Pancreas (tissue), 10 donors: ENCODE measurements at regions not wholly inside any gene's neighbourhood (a gene's known extent, or its start where the extent isn't known, plus 50 kb on each side); places are given as distances from the start of the nearest gene placed in this dataset.
"Not testable (repeated sequence)": the region's sequence is repeated elsewhere in the genome, so short reads cannot be mapped to it uniquely, and the experiment has no call there.

Source experiments
- ATAC-seq, 4 donors: fragments of 200-7000 bp; cut with Tn5 transposase; one replicate each; pipeline versions ENCODE4 v1.8.0 to v1.9.1; 2020; ENCODE audit warnings: mild to moderate bottlenecking in 4 of 4, moderate library complexity in 4 of 4
- DNase-seq, 6 donors: peaks; one replicate each; pipeline ENCODE4 v3.0.0-alpha.2; 2020
- FAIRE-seq: peaks from 2 replicates; lab custom pipeline; 2012; peaks lifted over from hg19 to GRCh38; lab: Jason Lieb, UNC
- H3K27ac ChIP-seq, 4 donors: fragments of 200-600 bp; sonication (generic); 1 replicate in 3 of 4; 2 replicates in 1 of 4; pipeline versions ENCODE4 v1.5.0 to v1.8.0; 2020
- H3K27me3 ChIP-seq, 4 donors: fragments of 200-600 bp; one replicate each; pipeline ENCODE4 v1.8.0; 2021
- H3K36me3 ChIP-seq, 3 donors: fragments of 200-600 bp; sonication (generic) in 1 of 3; one replicate each; pipeline versions ENCODE4 v1.5.0 to v1.8.0; 2020 to 2021
- H3K4me1 ChIP-seq, 3 donors: fragments of 200-600 bp; one replicate each; pipeline ENCODE4 v1.8.0; 2021
- H3K4me3 ChIP-seq, 4 donors: fragments of 200-600 bp; sonication (generic) in 2 of 4; one replicate each; pipeline versions ENCODE4 v1.5.0 to v1.8.0; 2020 to 2021
- H3K9me3 ChIP-seq, 4 donors: fragments of 200-600 bp; one replicate each; pipeline ENCODE4 v1.8.0; 2021
- WGBS, 2 donors: extraction: QIAGEN DNeasy Blood & Tissue Kit; methylation state at CpG; one replicate each; pipeline ENCODE4 v1.1.7; 2013; 5-methylcytosine and 5-hydroxymethylcytosine counted together
- intact Hi-C, 3 donors: fragments of 100-400 bp; cut with DNase I; formaldehyde crosslinking; loops; one replicate each; pipeline versions ENCODE4 v1.11.1 to v1.14.2; 2022
- TF ChIP-seq, protein P1 (sequence below), 4 donors: fragments of 200-600 bp; sonication (generic) in 3 of 4; IDR thresholded peaks; one replicate each; pipeline versions ENCODE4 v1.5.0 to v1.8.0; 2021; ENCODE audit warnings: antibody characterized with exemption in 4 of 4
- donor health status: healthy with polysubstance abuse.
- donor health status: DM: no; HTN: no; CAD: no; lungs with moderate emphysema.
- donor health status: DM: no; HTN: no; CAD: no.
- donor health status: control.
- donor health status: control.
- donor health status: Bipolar disorder and iron deficiency.
- donor health status: DM: yes; HTN: yes; CAD: no.
- donor health status: DM: no; HTN: no; CAD: no.
- donor health status: DM: no; HTN: no; CAD: no.
- donor health status: DM: yes; HTN: yes; CAD: no.

DNA sequence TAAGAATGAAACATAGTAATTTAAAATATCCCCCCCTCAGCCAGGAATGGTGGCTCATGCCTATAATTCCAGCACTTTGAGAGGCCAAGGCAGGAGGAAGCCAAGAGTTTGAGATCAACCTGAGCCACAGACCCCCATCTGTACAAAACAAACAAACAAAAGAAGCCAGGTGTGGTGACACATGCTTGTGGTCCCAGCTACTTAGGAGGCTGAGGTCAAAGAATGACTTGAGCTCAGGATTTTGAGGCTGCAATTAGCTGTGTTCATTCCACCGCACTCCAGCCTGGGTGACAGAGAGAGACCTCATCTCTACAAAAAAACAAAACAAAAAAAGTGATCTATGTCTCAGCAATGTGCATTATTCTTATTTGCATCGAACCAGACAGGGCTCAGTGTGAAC lies 800.8 kb downstream of the MCTP2 start:
- TF ChIP-seq, protein P1, sequence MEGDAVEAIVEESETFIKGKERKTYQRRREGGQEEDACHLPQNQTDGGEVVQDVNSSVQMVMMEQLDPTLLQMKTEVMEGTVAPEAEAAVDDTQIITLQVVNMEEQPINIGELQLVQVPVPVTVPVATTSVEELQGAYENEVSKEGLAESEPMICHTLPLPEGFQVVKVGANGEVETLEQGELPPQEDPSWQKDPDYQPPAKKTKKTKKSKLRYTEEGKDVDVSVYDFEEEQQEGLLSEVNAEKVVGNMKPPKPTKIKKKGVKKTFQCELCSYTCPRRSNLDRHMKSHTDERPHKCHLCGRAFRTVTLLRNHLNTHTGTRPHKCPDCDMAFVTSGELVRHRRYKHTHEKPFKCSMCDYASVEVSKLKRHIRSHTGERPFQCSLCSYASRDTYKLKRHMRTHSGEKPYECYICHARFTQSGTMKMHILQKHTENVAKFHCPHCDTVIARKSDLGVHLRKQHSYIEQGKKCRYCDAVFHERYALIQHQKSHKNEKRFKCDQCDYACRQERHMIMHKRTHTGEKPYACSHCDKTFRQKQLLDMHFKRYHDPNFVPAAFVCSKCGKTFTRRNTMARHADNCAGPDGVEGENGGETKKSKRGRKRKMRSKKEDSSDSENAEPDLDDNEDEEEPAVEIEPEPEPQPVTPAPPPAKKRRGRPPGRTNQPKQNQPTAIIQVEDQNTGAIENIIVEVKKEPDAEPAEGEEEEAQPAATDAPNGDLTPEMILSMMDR (IDR thresholded peaks at IDR 0.05), result no peak
- intact Hi-C loops, result no loop called here
- ATAC-seq (no peak), DNase-seq (no peak), FAIRE-seq (no peak)
- 64 to 80% methylated on average over 2 of the region's 2 CpGs for WGBS, 2 donors
- no peaks in the 10 kb centered on the region for H3K27me3 ChIP-seq
- H3K4me3 ChIP-seq, result no peak overlapping the region
- no peaks in the 10 kb centered on the region for H3K36me3 ChIP-seq
- H3K9me3 ChIP-seq, result no peaks in the 10 kb centered on the region
- H3K4me1 ChIP-seq, result no peaks in the 10 kb centered on the region
- H3K27ac ChIP-seq, result no peak overlapping the region

GRCh38 chr15:95035106-95035505 lies 803.7 kb downstream of the MCTP2 start:
- H3K9me3 ChIP-seq, result no peaks in the 10 kb centered on the region
- FAIRE-seq, result no peak
- H3K27me3 ChIP-seq, result no peaks in the 10 kb centered on the region
- H3K27ac ChIP-seq, result no peak overlapping the region
- no peak overlapping the region for H3K4me3 ChIP-seq
- TF ChIP-seq, protein P1 (IDR thresholded peaks at IDR 0.05), result no peak
- no peaks in the 10 kb centered on the region for H3K36me3 ChIP-seq
- ATAC-seq, result no peak
- no peaks in the 10 kb centered on the region for H3K4me1 ChIP-seq
- intact Hi-C loops, result no loop called here
- DNase-seq, result no peak
- WGBS, 2 donors, result 40 to 52% methylated on average over 3 of the region's 3 CpGs

DNA sequence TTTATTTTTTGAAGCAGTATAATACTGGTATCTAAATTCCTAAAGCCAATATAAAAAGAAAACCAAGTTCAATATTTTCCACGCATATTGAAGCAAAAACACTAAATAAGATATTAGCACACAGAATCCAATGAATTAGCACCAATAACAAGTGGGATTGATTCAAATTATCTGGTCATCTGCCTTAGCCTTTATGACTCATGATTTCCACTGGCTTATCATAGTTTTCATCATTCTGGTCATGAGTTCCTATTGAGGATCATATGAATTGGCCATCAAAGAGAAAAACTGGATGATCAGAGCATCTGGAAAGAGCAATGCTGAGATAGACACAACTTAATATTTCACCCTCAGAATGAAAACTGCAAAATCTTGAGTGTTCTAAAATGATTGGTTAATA lies 809.9 kb downstream of the MCTP2 start:
- TF ChIP-seq, protein P1 (IDR thresholded peaks at IDR 0.05), result no peak
- intact Hi-C loops, result no loop called here
- ATAC-seq (no peak), DNase-seq (no peak), FAIRE-seq (no peak)
- Histone ChIP-seq H3K4me1 (no peaks in the 10 kb centered on the region), H3K27me3 (no peaks in the 10 kb centered on the region), H3K4me3 (no peak overlapping the region), H3K9me3 (no peaks in the 10 kb centered on the region), H3K27ac (no peak overlapping the region), H3K36me3 (no peaks in the 10 kb centered on the region)
- WGBS, 2 donors, result 74 to 91% methylated on average over 1 of the region's 1 CpG

DNA sequence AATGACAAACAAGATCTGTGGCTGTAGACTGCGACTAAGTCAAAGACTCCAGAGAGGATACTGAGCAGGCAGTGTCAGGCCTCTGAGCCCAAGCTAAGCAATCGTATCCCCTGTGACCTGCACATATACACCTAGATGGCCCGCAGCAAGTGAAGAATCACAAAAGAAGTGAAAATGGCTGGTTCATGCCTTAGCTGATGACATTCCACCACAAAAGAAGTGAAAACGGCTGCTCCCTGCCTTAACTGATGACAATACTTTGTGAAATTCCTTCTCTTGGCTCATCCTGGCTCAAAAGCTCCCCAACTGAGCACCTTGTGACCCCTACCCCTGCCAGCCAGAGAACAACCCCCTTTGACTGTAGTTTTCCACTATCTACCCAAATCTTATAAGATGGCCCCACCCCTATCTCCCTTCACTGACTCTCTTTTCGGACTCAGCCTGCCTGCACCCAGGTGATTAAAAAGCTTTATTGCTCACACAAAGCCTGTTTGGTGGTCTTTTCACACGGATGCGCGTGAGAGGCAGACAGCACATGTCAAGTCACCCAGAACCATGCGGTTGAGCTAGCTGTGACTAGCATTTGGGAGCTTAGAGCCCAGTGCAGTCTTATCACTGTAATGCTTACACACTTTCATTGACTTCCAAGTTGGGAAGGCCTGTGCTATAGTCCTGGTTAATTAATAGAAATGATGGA lies 812.0 kb downstream of the MCTP2 start:
- H3K4me1 ChIP-seq, DNase-seq, ATAC-seq, H3K27ac ChIP-seq, H3K36me3 ChIP-seq, FAIRE-seq, H3K27me3 ChIP-seq, intact Hi-C loops, H3K9me3 ChIP-seq, H3K4me3 ChIP-seq: not testable (repeated sequence)
- 63 to 73% methylated on average over 9 of the region's 9 CpGs for whole genome bisulfite sequencing, 2 donors

- no peak for FAIRE-seq
- TF ChIP-seq, protein P1 (IDR thresholded peaks at IDR 0.05), result no peak
- WGBS, 2 donors, result 22 to 41% methylated on average over 1 of the region's 1 CpG
These were observed 812.6 kb downstream of the MCTP2 start for GRCh38 chr15:95043933-95044313.

More at GRCh38 chr15:95043933-95044313, 812.6 kb downstream of the MCTP2 start:
- ATAC-seq (no peak), DNase-seq (no peak)
- Histone ChIP-seq H3K9me3 (no peaks in the 10 kb centered on the region), H3K27me3 (no peaks in the 10 kb centered on the region), H3K27ac (no peak overlapping the region), H3K4me3 (no peak overlapping the region), H3K4me1 (no peaks in the 10 kb centered on the region), H3K36me3 (no peaks in the 10 kb centered on the region)
- intact Hi-C loops, result no loop called here
